RWPE2 (cell line): ENCODE measurements at regions not wholly inside any gene's neighbourhood (a gene's known extent, or its start where the extent isn't known, plus 50 kb on each side); places are given as distances from the start of the nearest gene placed in this dataset.

Experiments
- ATAC-seq: fragments of 200-7000 bp; cut with Tn5 transposase; 3 replicates; pipeline ENCODE4 v1.9.1; 2021; ENCODE audit warnings: low read depth
- DNase-seq: peaks from one replicate; pipeline ENCODE4 v3.0.0-alpha.2; 2020; ENCODE audit warnings: low spot score
- H3K27ac ChIP-seq: fragments of 450-650 bp; 2 replicates; pipeline ENCODE4 v1.5.1; 2017; ENCODE audit warnings: mild to moderate bottlenecking; ENCODE audit not compliant: poor library complexity, severe bottlenecking
- H3K27me3 ChIP-seq: fragments of 250-450 bp; sonication (Bioruptor Pico); 2 replicates; pipeline ENCODE4 v1.5.1; 2021; ENCODE audit warnings: mild to moderate bottlenecking, moderate library complexity; ENCODE audit not compliant: insufficient read depth, poor library complexity, severe bottlenecking
- H3K36me3 ChIP-seq: fragments of 250-450 bp; sonication (Bioruptor Pico); 2 replicates; pipeline ENCODE4 v1.5.1; 2020; ENCODE audit warnings: low read depth, mild to moderate bottlenecking, moderate library complexity
- H3K4me1 ChIP-seq: fragments of 250-450 bp; sonication (Bioruptor Pico); 2 replicates; pipeline ENCODE4 v1.5.1; 2021; ENCODE audit warnings: mild to moderate bottlenecking, moderate library complexity; ENCODE audit not compliant: insufficient read depth, poor library complexity, severe bottlenecking
- H3K4me3 ChIP-seq: fragments of 250-450 bp; sonication (Bioruptor Pico); 2 replicates; pipeline ENCODE4 v1.5.1; 2021; ENCODE audit warnings: mild to moderate bottlenecking, moderate library complexity; ENCODE audit not compliant: severe bottlenecking
- H3K9me3 ChIP-seq: fragments of 250-450 bp; sonication (Bioruptor Pico); 2 replicates; pipeline ENCODE4 v1.5.1; 2021; ENCODE audit warnings: mild to moderate bottlenecking, moderate library complexity; ENCODE audit not compliant: severe bottlenecking
- TF ChIP-seq, protein P1 (sequence below): fragments of 450-650 bp; IDR thresholded peaks from one replicate; pipeline ENCODE4 v1.5.1; 2017; ENCODE audit warnings: mild to moderate bottlenecking, moderate library complexity; ENCODE audit not compliant: poor library complexity, severe bottlenecking

DNA sequence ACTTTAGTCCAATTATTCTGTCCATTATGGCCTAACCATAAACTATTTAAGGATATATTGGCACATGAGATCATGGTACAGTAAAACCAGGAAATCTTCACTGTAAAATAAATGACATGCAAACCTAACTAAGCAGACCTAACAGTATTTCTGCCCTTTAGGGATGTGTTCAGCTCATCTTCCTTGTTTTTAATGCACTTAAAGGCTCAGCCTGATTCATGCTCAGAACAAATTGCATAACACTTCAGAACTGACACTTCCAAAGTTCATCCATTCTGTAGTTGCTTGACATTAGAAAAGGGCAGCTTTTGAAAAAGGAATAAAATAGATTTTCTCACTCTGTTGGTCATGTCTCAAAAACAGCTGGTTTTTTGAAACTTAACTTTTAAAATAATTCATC lies 708.5 kb downstream of the C12orf50 start:
- peaks cover 8% of the 10 kb centered on the region for H3K4me1 ChIP-seq
- DNase-seq (no peak), ATAC-seq (no peak)
- no peak overlapping the region for H3K4me3 ChIP-seq
- H3K27me3 ChIP-seq: no peaks in the 10 kb centered on the region
- H3K9me3 ChIP-seq: no peaks in the 10 kb centered on the region
- TF ChIP-seq, protein P1, sequence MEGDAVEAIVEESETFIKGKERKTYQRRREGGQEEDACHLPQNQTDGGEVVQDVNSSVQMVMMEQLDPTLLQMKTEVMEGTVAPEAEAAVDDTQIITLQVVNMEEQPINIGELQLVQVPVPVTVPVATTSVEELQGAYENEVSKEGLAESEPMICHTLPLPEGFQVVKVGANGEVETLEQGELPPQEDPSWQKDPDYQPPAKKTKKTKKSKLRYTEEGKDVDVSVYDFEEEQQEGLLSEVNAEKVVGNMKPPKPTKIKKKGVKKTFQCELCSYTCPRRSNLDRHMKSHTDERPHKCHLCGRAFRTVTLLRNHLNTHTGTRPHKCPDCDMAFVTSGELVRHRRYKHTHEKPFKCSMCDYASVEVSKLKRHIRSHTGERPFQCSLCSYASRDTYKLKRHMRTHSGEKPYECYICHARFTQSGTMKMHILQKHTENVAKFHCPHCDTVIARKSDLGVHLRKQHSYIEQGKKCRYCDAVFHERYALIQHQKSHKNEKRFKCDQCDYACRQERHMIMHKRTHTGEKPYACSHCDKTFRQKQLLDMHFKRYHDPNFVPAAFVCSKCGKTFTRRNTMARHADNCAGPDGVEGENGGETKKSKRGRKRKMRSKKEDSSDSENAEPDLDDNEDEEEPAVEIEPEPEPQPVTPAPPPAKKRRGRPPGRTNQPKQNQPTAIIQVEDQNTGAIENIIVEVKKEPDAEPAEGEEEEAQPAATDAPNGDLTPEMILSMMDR: no peak
- no peaks in the 10 kb centered on the region for H3K36me3 ChIP-seq
- H3K27ac ChIP-seq: no peak overlapping the region

GRCh38 chr12:87317302-87317701 lies 711.9 kb downstream of the C12orf50 start:
- no peak for DNase-seq
- H3K27ac ChIP-seq: no peak overlapping the region

DNA sequence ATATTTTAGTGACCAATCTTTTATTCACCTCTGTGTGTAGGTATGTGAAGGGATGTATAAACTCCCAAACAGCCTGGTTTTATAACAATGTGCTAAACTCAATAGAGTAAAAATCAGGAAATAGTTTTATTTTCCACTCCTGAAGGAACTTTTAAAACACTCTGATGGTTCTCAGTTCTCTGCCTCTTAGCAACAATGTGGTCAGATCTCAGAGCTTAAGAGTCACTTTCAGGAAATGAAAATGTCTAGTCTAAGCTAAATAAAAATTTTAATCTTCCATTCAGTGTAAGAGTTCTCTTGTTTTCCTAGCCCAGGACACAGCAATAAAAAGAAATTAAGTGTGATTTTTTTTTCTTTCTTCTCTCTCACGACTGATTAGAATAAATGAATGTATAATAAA lies 718.0 kb downstream of the C12orf50 start:
- TF ChIP-seq, protein P1: no peak
- H3K27me3 ChIP-seq: no peaks in the 10 kb centered on the region
- H3K4me1 ChIP-seq: no peaks in the 10 kb centered on the region
- H3K4me3 ChIP-seq: no peak overlapping the region
- DNase-seq: no peak
- ATAC-seq: no peak
- peaks cover 2% of the 10 kb centered on the region for H3K9me3 ChIP-seq
- H3K27ac ChIP-seq: no peak overlapping the region
- no peaks in the 10 kb centered on the region for H3K36me3 ChIP-seq

More at GRCh38 chr12:87317302-87317701, 711.9 kb downstream of the C12orf50 start:
- Histone ChIP-seq H3K36me3 (no peaks in the 10 kb centered on the region), H3K27me3 (no peaks in the 10 kb centered on the region), H3K9me3 (peaks cover 2% of the 10 kb centered on the region), H3K4me3 (no peak overlapping the region), H3K4me1 (peaks cover 2% of the 10 kb centered on the region)
- TF ChIP-seq, protein P1: no peak
- peak; percentile 63; the same call in 2 of the 3 replicates for ATAC-seq

- Histone ChIP-seq H3K36me3 (no peaks in the 10 kb centered on the region), H3K4me3 (no peak overlapping the region), H3K27me3 (no peaks in the 10 kb centered on the region), H3K27ac (no peak overlapping the region), H3K4me1 (no peaks in the 10 kb centered on the region), H3K9me3 (peaks cover 2% of the 10 kb centered on the region)
- TF ChIP-seq, protein P1: no peak
- DNase-seq: no peak
- ATAC-seq: no peak
These were observed 719.1 kb downstream of the C12orf50 start for GRCh38 chr12:87310126-87310525.

DNA sequence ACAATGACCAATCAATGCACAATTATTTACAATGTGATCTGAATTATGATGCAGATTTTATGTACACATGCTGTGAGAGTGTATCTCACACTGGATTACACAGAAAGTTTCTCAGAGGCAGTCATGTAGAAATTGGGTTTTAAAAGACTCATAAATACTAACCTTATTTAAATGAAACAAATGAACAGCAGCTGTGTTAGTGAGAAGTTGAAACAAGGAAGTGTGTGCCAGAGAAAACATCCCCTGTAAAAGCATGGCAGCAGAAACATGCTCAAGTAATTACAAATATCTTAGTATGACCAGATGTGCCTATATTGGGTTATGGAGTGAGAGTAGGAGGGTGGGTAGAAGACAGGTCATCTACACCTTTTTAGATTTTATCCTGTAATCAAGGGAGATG lies 723.7 kb downstream of the C12orf50 start:
- TF ChIP-seq, protein P1: no peak
- ATAC-seq: no peak
- no peaks in the 10 kb centered on the region for H3K27me3 ChIP-seq
- no peak overlapping the region for H3K4me3 ChIP-seq
- no peak overlapping the region for H3K27ac ChIP-seq
- no peak for DNase-seq
- H3K4me1 ChIP-seq: no peaks in the 10 kb centered on the region
- no peaks in the 10 kb centered on the region for H3K36me3 ChIP-seq
- H3K9me3 ChIP-seq: no peaks in the 10 kb centered on the region
